K562 (cell line): ENCODE measurements at regions not wholly inside any gene's neighbourhood (a gene's known extent, or its start where the extent isn't known, plus 50 kb on each side); places are given as distances from the start of the nearest gene placed in this dataset.

Experiments used
- ATAC-seq: fragments of 200-7000 bp; cut with Tn5 transposase; 3 replicates; pipeline ENCODE4 v1.9.1; 2020; ENCODE audit warnings: moderate library complexity
- BruUV-seq: library from RNA; stranded (reverse); fragments of 400-500 nt; replicated peaks from 2 replicates; lab custom pipeline; 2021; lab: Mats Ljungman, UMichigan
- CTCF ChIA-PET: fragments of 300-600 bp; formaldehyde crosslinking; extraction: SDS; loops from one replicate; lab custom pipeline; 2021; ENCODE audit warnings: low intra/inter-chr PET ratio; lab: Yijun Ruan, JAX
- POLR2A ChIA-PET: fragments of 300-600, 350-650 bp; sonication (Branson Sonifier 250); formaldehyde crosslinking; extraction: SDS; loops from one replicate; lab custom pipeline; 2021; ENCODE audit warnings: antibody characterized with exemption, inconsistent platforms; lab: Yijun Ruan, JAX
- DNase-seq, 4 experiments: peaks; one replicate each; pipeline versions ENCODE4 v3.0.0 to v3.0.0-alpha.2; 2011 to 2018; ENCODE audit warnings: low spot score in 3 of 4, mixed read lengths in 3 of 4; ENCODE audit errors: extremely low read depth in 1 of 4
- FAIRE-seq: peaks from 2 replicates; lab custom pipeline; 2011; peaks lifted over from hg19 to GRCh38; lab: Jason Lieb, UNC
- H2AFZ ChIP-seq: 2 replicates; pipeline ENCODE4 v1.6.0; 2011; ENCODE audit warnings: low read depth, low read length, control low read depth, inconsistent platforms
- H3K27ac ChIP-seq: fragments of 200-600 bp; 3 replicates; pipeline ENCODE4 v1.8.0; 2011; ENCODE audit warnings: low read depth, mild to moderate bottlenecking, control low read depth, inconsistent platforms, low read length, moderate library complexity, mixed read lengths; ENCODE audit errors: extremely low read depth
- H3K27me3 ChIP-seq, 2 experiments: fragments of 300-600 bp in 1 of 2; 2 replicates in 1 of 2; 3 replicates in 1 of 2; pipeline versions ENCODE4 v1.6.0 to v1.8.0; 2011; ENCODE audit warnings: inconsistent platforms in 2 of 2, low read length in 2 of 2, mild to moderate bottlenecking in 1 of 2, mixed read lengths in 1 of 2, moderate library complexity in 1 of 2; ENCODE audit not compliant: control insufficient read depth in 2 of 2, insufficient read depth in 2 of 2
- H3K36me3 ChIP-seq: fragments of 300-600 bp; 3 replicates; pipeline ENCODE4 v1.8.0; 2011; ENCODE audit warnings: mild to moderate bottlenecking, low read length, inconsistent platforms; ENCODE audit not compliant: control insufficient read depth, insufficient read depth
- H3K4me1 ChIP-seq, 2 experiments: fragments of 200-600 bp in 1 of 2; replicated peaks in 1 of 2; 2 replicates in 1 of 2; 3 replicates in 1 of 2; pipeline versions ENCODE4 v1.5.1 to v1.8.0; 2011; ENCODE audit warnings: inconsistent platforms in 2 of 2, low read length in 2 of 2, mild to moderate bottlenecking in 1 of 2, mixed read lengths in 1 of 2, moderate library complexity in 1 of 2; ENCODE audit not compliant: control insufficient read depth in 2 of 2, insufficient read depth in 2 of 2
- H3K4me2 ChIP-seq: 2 replicates; pipeline ENCODE4 v1.6.1; 2011; ENCODE audit warnings: low read length, control low read depth, inconsistent platforms, mixed read lengths; ENCODE audit not compliant: insufficient read depth
- H3K4me3 ChIP-seq: fragments of 200-600 bp; sonication (generic), shearing (Covaris generic); 2 replicates; pipeline ENCODE4 v1.5.1; 2016; ENCODE audit warnings: control low read depth, inconsistent platforms
- H3K79me2 ChIP-seq: fragments of 200-600 bp; 3 replicates; pipeline ENCODE4 v1.8.0; 2011; ENCODE audit warnings: low read length, inconsistent platforms; ENCODE audit not compliant: control insufficient read depth, insufficient read depth
- H3K9ac ChIP-seq, 2 experiments: 2 replicates each; pipeline versions ENCODE4 v1.6.0 to v1.6.1; 2011; ENCODE audit warnings: low read depth in 2 of 2, low read length in 2 of 2, control low read depth in 1 of 2, inconsistent platforms in 1 of 2, mild to moderate bottlenecking in 1 of 2, mixed read lengths in 1 of 2; ENCODE audit not compliant: insufficient read depth in 1 of 2
- H3K9me1 ChIP-seq: one replicate; pipeline ENCODE4 v1.6.0; 2011; ENCODE audit warnings: inconsistent platforms, mild to moderate bottlenecking, low read length, moderate library complexity; ENCODE audit not compliant: control insufficient read depth, insufficient read depth
- H3K9me3 ChIP-seq: replicated peaks from 2 replicates; pipeline ENCODE4 v1.5.1; 2011; ENCODE audit warnings: low read depth, low read length, inconsistent platforms; ENCODE audit not compliant: control insufficient read depth, insufficient read depth
- H4K20me1 ChIP-seq: replicated peaks from 2 replicates; pipeline ENCODE4 v1.6.1; 2011; ENCODE audit warnings: low read length, inconsistent platforms, mixed read lengths; ENCODE audit not compliant: control insufficient read depth, insufficient read depth
- BCL6 ChIP-seq: fragments of 250-450 bp; sonication (Bioruptor Pico); IDR thresholded peaks from 2 replicates; pipeline ENCODE4 v1.4.0; 2020
- CBX3 ChIP-seq, 2 experiments: IDR thresholded peaks; 1 replicate in 1 of 2; 2 replicates in 1 of 2; pipeline ENCODE4 v1.6.1; 2012; ENCODE audit warnings: inconsistent platforms in 2 of 2, low read length in 2 of 2, borderline replicate concordance in 1 of 2, control low read depth in 1 of 2
- EGR1 ChIP-seq: fragments of 450-650 bp; conservative IDR thresholded peaks from 2 replicates; pipeline ENCODE4 v1.6.1; 2017; ENCODE audit warnings: mild to moderate bottlenecking
- ETS1 ChIP-seq: conservative IDR thresholded peaks from 2 replicates; pipeline ENCODE4 v1.6.1; 2011; ENCODE audit warnings: low read depth, mild to moderate bottlenecking, low read length; ENCODE audit not compliant: control insufficient read depth
- IRF2 ChIP-seq: sonication (generic); formaldehyde crosslinking; IDR thresholded peaks from 2 replicates; pipeline ENCODE4 v1.8.1; 2022; ENCODE audit warnings: mild to moderate bottlenecking, missing genetic modification reagents
- MLLT1 ChIP-seq, 2 experiments: fragments of 450-650 bp; IDR thresholded peaks; 2 replicates each; pipeline ENCODE4 v1.6.1; 2016
- ZNF592 ChIP-seq: fragments of 450-650 bp; IDR thresholded peaks from 2 replicates; pipeline ENCODE4 v1.6.1; 2017; ENCODE audit warnings: antibody characterized with exemption, mild to moderate bottlenecking
- ZNF77 ChIP-seq: fragments of 250-450 bp; sonication (Bioruptor Pico); IDR thresholded peaks from 2 replicates; pipeline ENCODE4 v1.5.0; 2020
- WGBS: fragments of 100-300 bp; shearing (Covaris generic); methylation state at CpG from one replicate; pipeline ENCODE4 v1.1.6; 2016; ENCODE audit warnings: low coverage, mixed read lengths; ENCODE audit not compliant: insufficient coverage; ENCODE audit errors: missing lambda C conversion rate; 5-methylcytosine and 5-hydroxymethylcytosine counted together
- in situ Hi-C: fragments of 300-500 bp; cut with MboI; formaldehyde crosslinking; loops from 4 replicates; pipeline ENCODE4 v1.15.0; 2018; ENCODE audit warnings: inconsistent platforms, mixed read lengths
- intact Hi-C: fragments of 100-400 bp; cut with micrococcal nuclease; formaldehyde crosslinking; loops from 2 replicates; pipeline ENCODE4 v1.14.2; 2022

GRCh38 chrX:40189637-40190036, 91.9 kb upstream of the BCOR start (continued):
- no peak for TF ChIP-seq ZNF592
- no peak for TF ChIP-seq EGR1
- TF ChIP-seq, all 486 proteins: peak for 0

- 49% methylated on average over 15 of the region's 18 CpGs for WGBS
- Histone ChIP-seq H4K20me1 (no peaks in the 10 kb centered on the region), H3K27ac (no peak overlapping the region), H3K27me3 (no peaks in the 10 kb centered on the region), H3K4me1 (no peaks in the 10 kb centered on the region; a peak in 3 of 5 replicates), H3K9me3 (peaks cover 4% of the 10 kb centered on the region), H2AFZ (no peak overlapping the region), H3K4me3 (no peak overlapping the region), H3K4me2 (no peak overlapping the region), H3K9me1 (no peaks in the 10 kb centered on the region), H3K36me3 (no peaks in the 10 kb centered on the region), H3K79me2 (no peaks in the 10 kb centered on the region), H3K9ac (no peak overlapping the region)
- in situ Hi-C loops = no loop called here
- ChIA-PET POLR2A (interaction anchor here (0.9 kb wide), 1 partner anchor 16 kb away, joined by 3 read pairs; no protein-coding TSS in a partner anchor), CTCF (no interaction called here)
- intact Hi-C loops = no loop called here
- DNase-seq = no peak
- no peak for TF ChIP-seq BCL6 (CRISPR knock-in tag)
- TF ChIP-seq MLLT1 (IDR thresholded peaks at IDR 0.05) = no peak
- no peak for TF ChIP-seq ETS1
- no peak for TF ChIP-seq ZNF77
- no peak for TF ChIP-seq IRF2 (CRISPR knock-in tag)
- TF ChIP-seq CBX3 (IDR thresholded peaks at IDR 0.05; ENCODE audit: borderline replicate concordance in 1 of 2, low read length in 2 of 2) = no peak
- no peak for ATAC-seq
- no peak for FAIRE-seq
- no TSS peak for BruUV-seq
Measured at GRCh38 chrX:40188573-40189417, 91.0 kb upstream of the BCOR start.
